HepG2 (cell line): ENCODE measurements at regions not wholly inside any gene's neighbourhood (a gene's known extent, or its start where the extent isn't known, plus 50 kb on each side); places are given as distances from the start of the nearest gene placed in this dataset.

ENCODE experiments used
- ARNTL ChIP-seq: sonication (generic); formaldehyde crosslinking; IDR thresholded peaks from 2 replicates; pipeline ENCODE4 v1.4.0; 2020; ENCODE audit warnings: mild to moderate bottlenecking, missing genetic modification reagents
- HOXA9 ChIP-seq: sonication (generic); formaldehyde crosslinking; IDR thresholded peaks from 2 replicates; pipeline ENCODE4 v1.8.1; 2022; ENCODE audit warnings: missing genetic modification reagents, mild to moderate bottlenecking, moderate library complexity, borderline replicate concordance
- NPAS2 ChIP-seq: sonication (generic); formaldehyde crosslinking; IDR thresholded peaks from 2 replicates; pipeline ENCODE4 v1.8.0; 2022; ENCODE audit warnings: mild to moderate bottlenecking, missing genetic modification reagents, borderline replicate concordance
- PHF8 ChIP-seq: sonication (generic); formaldehyde crosslinking; IDR thresholded peaks from 2 replicates; pipeline ENCODE4 v1.5.0; 2020; ENCODE audit warnings: missing genetic modification reagents
- STAT5B ChIP-seq: sonication (generic); formaldehyde crosslinking; IDR thresholded peaks from 2 replicates; pipeline ENCODE4 v1.4.0; 2020; ENCODE audit warnings: missing genetic modification reagents
- XBP1 ChIP-seq: sonication (generic); formaldehyde crosslinking; IDR thresholded peaks from 2 replicates; pipeline ENCODE4 v1.5.0; 2020; ENCODE audit warnings: missing genetic modification reagents
- ZBTB46 ChIP-seq: sonication (generic); formaldehyde crosslinking; IDR thresholded peaks from 2 replicates; pipeline ENCODE4 v1.4.0; 2020; ENCODE audit warnings: mild to moderate bottlenecking, missing genetic modification reagents, borderline replicate concordance
- ZNF282 ChIP-seq: fragments of 450-650 bp; IDR thresholded peaks from 2 replicates; pipeline ENCODE4 v1.6.1; 2018; ENCODE audit not compliant: partially characterized antibody
- ZNF30 ChIP-seq: sonication (generic); formaldehyde crosslinking; IDR thresholded peaks from 2 replicates; pipeline ENCODE4 v1.5.0; 2020; ENCODE audit warnings: mild to moderate bottlenecking, missing genetic modification reagents
- ZNF773 ChIP-seq: sonication (generic); formaldehyde crosslinking; IDR thresholded peaks from 2 replicates; pipeline ENCODE4 v1.4.0; 2020; ENCODE audit warnings: missing genetic modification reagents, borderline replicate concordance
- TF ChIP-seq, protein P1 (sequence below): sonication (generic); formaldehyde crosslinking; IDR thresholded peaks from 2 replicates; pipeline ENCODE4 v1.9.0; 2022; ENCODE audit warnings: missing genetic modification reagents, mild to moderate bottlenecking, borderline replicate concordance
- TF ChIP-seq, protein P2 (sequence below): sonication (generic); formaldehyde crosslinking; IDR thresholded peaks from 2 replicates; pipeline ENCODE4 v1.4.0; 2020; ENCODE audit warnings: missing genetic modification reagents, borderline replicate concordance

GRCh38 chr11:19441288-19441687 lies 200.5 kb upstream of the E2F8 start (continued):
- TF ChIP-seq, protein P1, sequence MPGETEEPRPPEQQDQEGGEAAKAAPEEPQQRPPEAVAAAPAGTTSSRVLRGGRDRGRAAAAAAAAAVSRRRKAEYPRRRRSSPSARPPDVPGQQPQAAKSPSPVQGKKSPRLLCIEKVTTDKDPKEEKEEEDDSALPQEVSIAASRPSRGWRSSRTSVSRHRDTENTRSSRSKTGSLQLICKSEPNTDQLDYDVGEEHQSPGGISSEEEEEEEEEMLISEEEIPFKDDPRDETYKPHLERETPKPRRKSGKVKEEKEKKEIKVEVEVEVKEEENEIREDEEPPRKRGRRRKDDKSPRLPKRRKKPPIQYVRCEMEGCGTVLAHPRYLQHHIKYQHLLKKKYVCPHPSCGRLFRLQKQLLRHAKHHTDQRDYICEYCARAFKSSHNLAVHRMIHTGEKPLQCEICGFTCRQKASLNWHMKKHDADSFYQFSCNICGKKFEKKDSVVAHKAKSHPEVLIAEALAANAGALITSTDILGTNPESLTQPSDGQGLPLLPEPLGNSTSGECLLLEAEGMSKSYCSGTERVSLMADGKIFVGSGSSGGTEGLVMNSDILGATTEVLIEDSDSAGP (CRISPR knock-in tag), result no peak
- TF ChIP-seq, protein P2, sequence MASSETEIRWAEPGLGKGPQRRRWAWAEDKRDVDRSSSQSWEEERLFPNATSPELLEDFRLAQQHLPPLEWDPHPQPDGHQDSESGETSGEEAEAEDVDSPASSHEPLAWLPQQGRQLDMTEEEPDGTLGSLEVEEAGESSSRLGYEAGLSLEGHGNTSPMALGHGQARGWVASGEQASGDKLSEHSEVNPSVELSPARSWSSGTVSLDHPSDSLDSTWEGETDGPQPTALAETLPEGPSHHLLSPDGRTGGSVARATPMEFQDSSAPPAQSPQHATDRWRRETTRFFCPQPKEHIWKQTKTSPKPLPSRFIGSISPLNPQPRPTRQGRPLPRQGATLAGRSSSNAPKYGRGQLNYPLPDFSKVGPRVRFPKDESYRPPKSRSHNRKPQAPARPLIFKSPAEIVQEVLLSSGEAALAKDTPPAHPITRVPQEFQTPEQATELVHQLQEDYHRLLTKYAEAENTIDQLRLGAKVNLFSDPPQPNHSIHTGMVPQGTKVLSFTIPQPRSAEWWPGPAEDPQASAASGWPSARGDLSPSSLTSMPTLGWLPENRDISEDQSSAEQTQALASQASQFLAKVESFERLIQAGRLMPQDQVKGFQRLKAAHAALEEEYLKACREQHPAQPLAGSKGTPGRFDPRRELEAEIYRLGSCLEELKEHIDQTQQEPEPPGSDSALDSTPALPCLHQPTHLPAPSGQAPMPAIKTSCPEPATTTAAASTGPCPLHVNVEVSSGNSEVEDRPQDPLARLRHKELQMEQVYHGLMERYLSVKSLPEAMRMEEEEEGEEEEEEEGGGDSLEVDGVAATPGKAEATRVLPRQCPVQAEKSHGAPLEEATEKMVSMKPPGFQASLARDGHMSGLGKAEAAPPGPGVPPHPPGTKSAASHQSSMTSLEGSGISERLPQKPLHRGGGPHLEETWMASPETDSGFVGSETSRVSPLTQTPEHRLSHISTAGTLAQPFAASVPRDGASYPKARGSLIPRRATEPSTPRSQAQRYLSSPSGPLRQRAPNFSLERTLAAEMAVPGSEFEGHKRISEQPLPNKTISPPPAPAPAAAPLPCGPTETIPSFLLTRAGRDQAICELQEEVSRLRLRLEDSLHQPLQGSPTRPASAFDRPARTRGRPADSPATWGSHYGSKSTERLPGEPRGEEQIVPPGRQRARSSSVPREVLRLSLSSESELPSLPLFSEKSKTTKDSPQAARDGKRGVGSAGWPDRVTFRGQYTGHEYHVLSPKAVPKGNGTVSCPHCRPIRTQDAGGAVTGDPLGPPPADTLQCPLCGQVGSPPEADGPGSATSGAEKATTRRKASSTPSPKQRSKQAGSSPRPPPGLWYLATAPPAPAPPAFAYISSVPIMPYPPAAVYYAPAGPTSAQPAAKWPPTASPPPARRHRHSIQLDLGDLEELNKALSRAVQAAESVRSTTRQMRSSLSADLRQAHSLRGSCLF (CRISPR knock-in tag), result no peak
- TF ChIP-seq ZNF773 (no peak), NPAS2 (CRISPR knock-in tag) (no peak), ZNF282 (no peak), ARNTL (CRISPR knock-in tag) (no peak), ZBTB46 (CRISPR knock-in tag) (no peak), STAT5B (CRISPR knock-in tag) (no peak), PHF8 (no peak), XBP1 (CRISPR knock-in tag) (no peak), HOXA9 (CRISPR knock-in tag) (no peak), ZNF30 (CRISPR knock-in tag) (no peak)
